ENCODE measurements at regions not wholly inside any gene's neighbourhood (a gene's known extent, or its start where the extent isn't known, plus 50 kb on each side); places are given as distances from the start of the nearest gene placed in this dataset.

DNA sequence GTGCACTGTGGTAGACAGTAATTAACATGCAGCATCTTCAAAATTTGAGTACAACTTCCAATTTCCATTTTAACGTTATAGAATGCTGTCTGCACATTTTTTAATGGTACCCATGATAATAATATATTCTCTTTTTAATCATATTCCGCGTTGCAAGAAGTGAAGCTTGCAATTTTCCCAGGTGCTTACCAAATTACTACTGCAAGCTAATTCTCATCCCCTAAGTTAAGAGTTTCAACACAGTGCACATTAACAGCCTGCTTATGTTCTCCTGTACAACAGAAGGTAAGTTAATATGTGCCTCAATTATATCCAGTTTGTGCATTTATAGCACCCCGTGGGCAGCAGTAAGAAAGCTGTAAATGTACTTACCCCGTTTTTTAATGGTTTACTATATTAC lies 132.9 kb downstream of the CBLN2 start (continued):
- no peak for TF ChIP-seq ATF3 (IDR thresholded peaks at IDR 0.05)

- Histone ChIP-seq H3K36me3 (ENCODE audit: control insufficient read depth in 1 of 2, insufficient read depth in 2 of 2, low read length in 2 of 2) (no peaks in the 10 kb centered on the region), H3K27ac (ENCODE audit: low read depth, low read length) (no peak overlapping the region), H3K27me3 (ENCODE audit: insufficient read depth, low read length) (no peaks in the 10 kb centered on the region), H3K79me2 (ENCODE audit: insufficient read depth, low read length) (no peaks in the 10 kb centered on the region), H3K9ac (ENCODE audit: low read length) (no peak overlapping the region), H3K9me2 (ENCODE audit: insufficient read depth) (no peaks in the 10 kb centered on the region), H2AFZ (ENCODE audit: low read depth, low read length, poor library complexity, severe bottlenecking) (no peak overlapping the region), H3K4me2 (ENCODE audit: low read length) (no peak overlapping the region), H3K9me3 (ENCODE audit: control insufficient read depth in 1 of 2, insufficient read depth in 1 of 2, low read depth in 1 of 2, low read length in 2 of 2) (peaks cover 10 to 28% of the 10 kb centered on the region in 2 experiments; a peak in 2 of 4 replicates), H4K20me1 (ENCODE audit: insufficient read depth) (no peaks in the 10 kb centered on the region), H3K4me1 (ENCODE audit: control insufficient read depth in 1 of 2, insufficient read depth in 2 of 2, low read length in 2 of 2) (no peaks in the 10 kb centered on the region), H3K4me3 (replicated peaks in 1 of 2; ENCODE audit: low read depth in 1 of 2, low read length in 2 of 2) (no peak overlapping the region)
- ATAC-seq (no peak), DNase-seq (ENCODE audit: low read depth, low spot score) (no peak)
- intact Hi-C loops (cut with micrococcal nuclease) = no loop called here
- TF ChIP-seq REST (IDR thresholded peaks at IDR 0.05; ENCODE audit: low read depth) (no peak), CEBPB (IDR thresholded peaks at IDR 0.05; ENCODE audit: low read depth) (no peak), JUND (IDR thresholded peaks at IDR 0.05) (no peak), ELF1 (IDR thresholded peaks at IDR 0.05; ENCODE audit: borderline replicate concordance, low read depth) (no peak), SIN3A (IDR thresholded peaks at IDR 0.05; ENCODE audit: low read depth) (no peak), EZH2 (IDR thresholded peaks at IDR 0.05) (no peak), ZNF274 (IDR thresholded peaks at IDR 0.05; ENCODE audit: low read depth, low read length) (no peak), POLR2AphosphoS5 (IDR thresholded peaks at IDR 0.05; ENCODE audit: low read depth, low read length) (no peak)
- no TSS peak for BruUV-seq (replicated peaks)
- ChIA-PET RAD21 (ENCODE audit: low non-redundant PET in 1 of 2, low total read pairs in 2 of 2, uncharacterized antibody in 2 of 2, unreplicated experiment in 2 of 2) (no interaction called here), POLR2A (no interaction called here), CTCF (no interaction called here)
These were observed 133.7 kb downstream of the CBLN2 start for GRCh38 chr18:72410399-72410798.

All from HCT116 (cell line).